GM12878 (cell line): ENCODE measurements at regions not wholly inside any gene's neighbourhood (a gene's known extent, or its start where the extent isn't known, plus 50 kb on each side); places are given as distances from the start of the nearest gene placed in this dataset.

ENCODE experiments used
- ATAC-seq: fragments of 200-7000 bp; cut with Tn5 transposase; 3 replicates; pipeline ENCODE4 v1.9.1; 2020; ENCODE audit warnings: mild to moderate bottlenecking, moderate library complexity
- BruUV-seq: library from RNA; stranded (reverse); fragments of 400-500 nt; replicated peaks from 2 replicates; lab custom pipeline; 2021; lab: Mats Ljungman, UMichigan
- CTCF ChIA-PET: fragments of 300-600 bp; sonication (Branson Sonifier 250); formaldehyde crosslinking; extraction: SDS; loops from one replicate; lab custom pipeline; 2021; ENCODE audit warnings: inconsistent platforms; lab: Yijun Ruan, JAX
- POLR2A ChIA-PET: fragments of 350-600 bp; formaldehyde crosslinking; extraction: SDS; loops from one replicate; lab custom pipeline; 2021; ENCODE audit warnings: inconsistent platforms; lab: Charles Lee
- RAD21 ChIA-PET: fragments of 300-600 bp; sonication (Branson Sonifier 250); formaldehyde crosslinking; loops from one replicate; lab custom pipeline; 2023; ENCODE audit warnings: antibody characterized with exemption; ENCODE audit not compliant: unreplicated experiment; lab: Charles Lee
- SMC1A ChIA-PET: fragments of 300-600 bp; sonication (Branson Sonifier 250); formaldehyde crosslinking; loops from one replicate; lab custom pipeline; 2023; ENCODE audit not compliant: unreplicated experiment, uncharacterized antibody; lab: Charles Lee
- DNase-seq: peaks from one replicate; pipeline ENCODE4 v3.0.0-alpha.2; 2011; ENCODE audit warnings: low read depth, low spot score
- FAIRE-seq: peaks from 3 replicates; lab custom pipeline; 2011; peaks lifted over from hg19 to GRCh38; lab: Jason Lieb, UNC
- H2AFZ ChIP-seq: 2 replicates; pipeline ENCODE4 v1.6.0; 2011; ENCODE audit warnings: low read depth, low read length, control low read depth; ENCODE audit not compliant: control insufficient read depth
- H3K27ac ChIP-seq: 2 replicates; pipeline ENCODE4 v1.5.1; 2011; ENCODE audit warnings: control low read depth; ENCODE audit not compliant: control insufficient read depth, insufficient read depth
- H3K27me3 ChIP-seq, 2 experiments: replicated peaks in 1 of 2; 2 replicates each; pipeline versions ENCODE4 v1.6.0 to v1.6.1; 2011; ENCODE audit warnings: low read length in 1 of 2; ENCODE audit not compliant: control insufficient read depth in 2 of 2, insufficient read depth in 2 of 2
- H3K36me3 ChIP-seq, 2 experiments: 2 replicates each; pipeline ENCODE4 v1.5.1; 2011; ENCODE audit warnings: low read length in 1 of 2; ENCODE audit not compliant: control insufficient read depth in 2 of 2, insufficient read depth in 2 of 2
- H3K4me1 ChIP-seq: 2 replicates; pipeline ENCODE4 v1.6.1; 2011; ENCODE audit warnings: mild to moderate bottlenecking, low read length, moderate library complexity, mixed read lengths; ENCODE audit not compliant: control insufficient read depth, insufficient read depth
- H3K4me2 ChIP-seq: 2 replicates; pipeline ENCODE4 v1.6.0; 2011; ENCODE audit warnings: control low read depth; ENCODE audit not compliant: control insufficient read depth, insufficient read depth
- H3K4me3 ChIP-seq: fragments of 200-600 bp; sonication (generic); 2 replicates; pipeline ENCODE4 v1.5.1; 2016
- H3K79me2 ChIP-seq: 2 replicates; pipeline ENCODE4 v1.6.0; 2011; ENCODE audit warnings: low read length; ENCODE audit not compliant: control insufficient read depth, insufficient read depth
- H3K9ac ChIP-seq: 2 replicates; pipeline ENCODE4 v1.8.0; 2011; ENCODE audit warnings: low read length, control low read depth, mixed read lengths; ENCODE audit not compliant: control insufficient read depth, insufficient read depth
- H3K9me3 ChIP-seq: replicated peaks from 3 replicates; pipeline ENCODE4 v1.5.1; 2011; ENCODE audit warnings: mild to moderate bottlenecking, low read length; ENCODE audit not compliant: control insufficient read depth, insufficient read depth
- H4K20me1 ChIP-seq: 2 replicates; pipeline ENCODE4 v1.6.0; 2011; ENCODE audit not compliant: control insufficient read depth, insufficient read depth
- MXI1 ChIP-seq: fragments of 150-350 bp; IDR thresholded peaks from 2 replicates; pipeline ENCODE4 v1.6.1; 2011; ENCODE audit warnings: low read depth, mild to moderate bottlenecking, inconsistent platforms, low read length, improper control_type of control experiment
- MYC ChIP-seq: IDR thresholded peaks from 2 replicates; pipeline ENCODE4 v1.6.1; 2011; ENCODE audit warnings: mild to moderate bottlenecking, low read length, moderate library complexity, inconsistent platforms; ENCODE audit not compliant: insufficient read depth, insufficient replicate concordance, insufficient read length, severe bottlenecking
- NR2F1 ChIP-seq: fragments of 450-650 bp; conservative IDR thresholded peaks from 2 replicates; pipeline ENCODE4 v1.6.1; 2017; ENCODE audit warnings: mild to moderate bottlenecking
- RAD21 ChIP-seq: IDR thresholded peaks from 2 replicates; pipeline ENCODE4 v1.6.1; 2011; ENCODE audit warnings: mild to moderate bottlenecking, low read depth, low read length, moderate library complexity; ENCODE audit not compliant: insufficient read depth
- SMC3 ChIP-seq: IDR thresholded peaks from 2 replicates; pipeline ENCODE4 v1.6.1; 2011; ENCODE audit warnings: low read length, improper control_type of control experiment, borderline replicate concordance
- TBL1XR1 ChIP-seq: IDR thresholded peaks from 2 replicates; pipeline ENCODE4 v1.6.1; 2012; ENCODE audit warnings: low read depth, low read length, improper control_type of control experiment
- YY1 ChIP-seq: IDR thresholded peaks from 2 replicates; pipeline ENCODE4 v1.6.1; 2011; ENCODE audit warnings: low read depth, mild to moderate bottlenecking, low read length
- WGBS: methylation state at CpG from one replicate; pipeline ENCODE4 v1.1.6; 2016; ENCODE audit warnings: low lambda C conversion rate; ENCODE audit not compliant: insufficient replicate concordance, insufficient coverage; ENCODE audit errors: missing lambda C conversion rate; 5-methylcytosine and 5-hydroxymethylcytosine counted together
- in situ Hi-C: fragments of 300-500 bp; cut with MboI; formaldehyde crosslinking; loops from 9 replicates; pipeline ENCODE4 v1.14.3; 2018; ENCODE audit warnings: mixed read lengths
- intact Hi-C: fragments of 100-400 bp; cut with micrococcal nuclease; formaldehyde crosslinking; loops from one replicate; pipeline ENCODE4 v1.14.2; 2022; ENCODE audit not compliant: unreplicated experiment
- TF ChIP-seq, protein P1 (sequence below): fragments of 450-650 bp; IDR thresholded peaks from 2 replicates; pipeline ENCODE4 v1.6.1; 2017; ENCODE audit warnings: mild to moderate bottlenecking, low read depth, inconsistent platforms; ENCODE audit not compliant: poor library complexity, severe bottlenecking
- TF ChIP-seq, protein P2 (sequence below), 3 experiments: IDR thresholded peaks in 2 of 3; conservative IDR thresholded peaks in 1 of 3; 2 replicates each; pipeline ENCODE4 v1.5.1; 2011; ENCODE audit warnings: low read depth in 3 of 3, low read length in 3 of 3, mild to moderate bottlenecking in 3 of 3, control low read depth in 2 of 3, moderate library complexity in 2 of 3, inconsistent platforms in 1 of 3, mixed read lengths in 1 of 3; ENCODE audit not compliant: control insufficient read depth in 2 of 3, insufficient read depth in 1 of 3; ENCODE audit errors: extremely low read depth in 1 of 3

DNA sequence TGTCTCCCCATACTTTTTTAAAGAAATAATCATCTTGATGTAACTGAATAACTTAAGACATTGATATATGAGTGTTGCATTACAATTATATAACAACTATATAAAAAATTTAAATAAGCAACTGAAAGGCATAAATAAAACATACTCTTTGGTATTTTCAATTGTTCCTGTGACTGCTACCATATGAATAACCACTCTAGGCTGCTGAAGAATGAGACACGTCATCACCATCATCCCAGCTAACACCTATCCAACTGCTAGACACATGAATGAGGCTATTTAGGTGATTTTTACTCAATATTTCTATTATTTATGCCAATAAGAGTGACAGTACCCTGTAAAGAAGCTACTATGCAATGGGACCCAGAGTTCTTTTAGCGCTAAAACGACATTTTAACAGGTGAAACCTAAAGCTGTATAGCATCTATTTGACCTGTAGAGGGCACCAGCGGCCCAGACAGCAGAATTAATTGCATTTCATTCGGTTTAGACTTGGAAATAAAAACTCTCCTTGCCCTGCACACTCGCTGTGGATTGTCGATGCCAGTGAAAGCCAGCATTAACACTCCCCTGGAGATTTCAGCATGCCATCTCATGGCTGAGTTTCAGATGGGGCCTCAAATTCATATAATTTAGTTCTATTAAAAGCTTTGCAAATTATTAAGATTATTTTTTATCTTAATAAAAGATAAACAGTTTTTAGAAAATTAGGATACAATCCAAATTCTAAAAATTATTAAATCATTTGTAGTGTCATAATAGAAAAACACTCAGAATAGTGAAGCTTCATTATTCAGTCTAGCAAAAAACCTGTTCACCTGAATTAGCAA is 89.4 kb upstream of the MAP2 start:
- BruUV-seq = no TSS peak
- no peak overlapping the region for H3K27ac ChIP-seq
- H3K4me2 ChIP-seq = no peak overlapping the region
- SMC1A ChIA-PET = interaction anchor here (0.5 to 3.3 kb wide), 25 partner anchors 10 to 1081 kb away, joined by 3 to 33 read pairs (median 3); partner anchors contain the start of gene MAP2
- DNase-seq = no peak
- RAD21 ChIA-PET = interaction anchor here (0.6 to 4.3 kb wide), 15 partner anchors 35 to 939 kb away, joined by 3 to 31 read pairs (median 4); partner anchors contain the start of gene MAP2
- TF ChIP-seq, protein P1, sequence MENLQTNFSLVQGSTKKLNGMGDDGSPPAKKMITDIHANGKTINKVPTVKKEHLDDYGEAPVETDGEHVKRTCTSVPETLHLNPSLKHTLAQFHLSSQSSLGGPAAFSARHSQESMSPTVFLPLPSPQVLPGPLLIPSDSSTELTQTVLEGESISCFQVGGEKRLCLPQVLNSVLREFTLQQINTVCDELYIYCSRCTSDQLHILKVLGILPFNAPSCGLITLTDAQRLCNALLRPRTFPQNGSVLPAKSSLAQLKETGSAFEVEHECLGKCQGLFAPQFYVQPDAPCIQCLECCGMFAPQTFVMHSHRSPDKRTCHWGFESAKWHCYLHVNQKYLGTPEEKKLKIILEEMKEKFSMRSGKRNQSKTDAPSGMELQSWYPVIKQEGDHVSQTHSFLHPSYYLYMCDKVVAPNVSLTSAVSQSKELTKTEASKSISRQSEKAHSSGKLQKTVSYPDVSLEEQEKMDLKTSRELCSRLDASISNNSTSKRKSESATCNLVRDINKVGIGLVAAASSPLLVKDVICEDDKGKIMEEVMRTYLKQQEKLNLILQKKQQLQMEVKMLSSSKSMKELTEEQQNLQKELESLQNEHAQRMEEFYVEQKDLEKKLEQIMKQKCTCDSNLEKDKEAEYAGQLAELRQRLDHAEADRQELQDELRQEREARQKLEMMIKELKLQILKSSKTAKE = no peak
- TF ChIP-seq, protein P2, sequence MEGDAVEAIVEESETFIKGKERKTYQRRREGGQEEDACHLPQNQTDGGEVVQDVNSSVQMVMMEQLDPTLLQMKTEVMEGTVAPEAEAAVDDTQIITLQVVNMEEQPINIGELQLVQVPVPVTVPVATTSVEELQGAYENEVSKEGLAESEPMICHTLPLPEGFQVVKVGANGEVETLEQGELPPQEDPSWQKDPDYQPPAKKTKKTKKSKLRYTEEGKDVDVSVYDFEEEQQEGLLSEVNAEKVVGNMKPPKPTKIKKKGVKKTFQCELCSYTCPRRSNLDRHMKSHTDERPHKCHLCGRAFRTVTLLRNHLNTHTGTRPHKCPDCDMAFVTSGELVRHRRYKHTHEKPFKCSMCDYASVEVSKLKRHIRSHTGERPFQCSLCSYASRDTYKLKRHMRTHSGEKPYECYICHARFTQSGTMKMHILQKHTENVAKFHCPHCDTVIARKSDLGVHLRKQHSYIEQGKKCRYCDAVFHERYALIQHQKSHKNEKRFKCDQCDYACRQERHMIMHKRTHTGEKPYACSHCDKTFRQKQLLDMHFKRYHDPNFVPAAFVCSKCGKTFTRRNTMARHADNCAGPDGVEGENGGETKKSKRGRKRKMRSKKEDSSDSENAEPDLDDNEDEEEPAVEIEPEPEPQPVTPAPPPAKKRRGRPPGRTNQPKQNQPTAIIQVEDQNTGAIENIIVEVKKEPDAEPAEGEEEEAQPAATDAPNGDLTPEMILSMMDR (IDR thresholded peaks at IDR 0.05 in 2 of 3, conservative IDR thresholded peaks at IDR 0.05 in 1 of 3; ENCODE audit: control insufficient read depth in 2 of 3, extremely low read depth in 1 of 3, insufficient read depth in 1 of 3, low read depth in 3 of 3, low read length in 3 of 3) = peak; percentile 69 to 89 (median 83)
- TF ChIP-seq RAD21 (peak; percentile 96), MXI1 (no peak), TBL1XR1 (no peak), NR2F1 (no peak), SMC3 (peak; percentile 69; the same call in 1 of the 2 replicates), YY1 (0 out of 2 replicates have a peak, but pooled peaks have one; percentile 36), MYC (no peak)
- H3K9me3 ChIP-seq = no peaks in the 10 kb centered on the region
- CTCF ChIA-PET = interaction anchor here (0.6 to 4.6 kb wide), 52 partner anchors 10 to 1065 kb away, joined by 3 to 85 read pairs (median 4); partner anchors contain the start of genes MAP2 and PTH2R
- no peaks in the 10 kb centered on the region for H3K4me1 ChIP-seq
- no peaks in the 10 kb centered on the region for H3K27me3 ChIP-seq
- no peaks in the 10 kb centered on the region for H4K20me1 ChIP-seq
- H3K79me2 ChIP-seq = no peaks in the 10 kb centered on the region
- POLR2A ChIA-PET = interaction anchor here (0.5 kb wide), 1 partner anchor 182 kb away, joined by 3 read pairs; no protein-coding TSS in a partner anchor
- H3K36me3 ChIP-seq = no peaks in the 10 kb centered on the region
- H3K9ac ChIP-seq = no peak overlapping the region
- in situ Hi-C loops (loop anchor here (10.0 to 25.0 kb wide), 3 partner anchors 630 to 930 kb away; partner anchors contain the start of gene PTH2R), intact Hi-C loops (loop anchor here (1.0 to 5.0 kb wide), 5 partner anchors 90 to 863 kb away; partner anchors contain the start of gene MAP2)
- H3K4me3 ChIP-seq = no peak overlapping the region
- peak; percentile 85 for ATAC-seq
- FAIRE-seq = peak; percentile 76
- no peak overlapping the region for H2AFZ ChIP-seq
- WGBS = 5% methylated on average over 7 of the region's 7 CpGs
